ENCODE measurements at regions not wholly inside any gene's neighbourhood (a gene's known extent, or its start where the extent isn't known, plus 50 kb on each side); places are given as distances from the start of the nearest gene placed in this dataset.

- Histone ChIP-seq H3K4me1 (ENCODE audit: control insufficient read depth, insufficient read depth, low read length) (no peaks in the 10 kb centered on the region), H3K27me3 (ENCODE audit: control insufficient read depth, insufficient read depth, low read length) (no peaks in the 10 kb centered on the region), H3K36me3 (ENCODE audit: control insufficient read depth, insufficient read depth, low read length) (no peaks in the 10 kb centered on the region), H3K27ac (ENCODE audit: low read depth, low read length) (no peak overlapping the region), H3K9ac (ENCODE audit: low read length) (no peak overlapping the region), H3K4me3 (ENCODE audit: low read length) (no peak overlapping the region)
Measured at GRCh38 chr1:34694383-34694782, 60.5 kb upstream of the GJB5 start.

GRCh38 chr1:34695580-34695979 is 59.3 kb upstream of the GJB5 start:
- no peak overlapping the region for H3K4me3 ChIP-seq (ENCODE audit: low read length)
- H3K9ac ChIP-seq (ENCODE audit: low read length): no peak overlapping the region
- no peaks in the 10 kb centered on the region for H3K27me3 ChIP-seq (ENCODE audit: control insufficient read depth, insufficient read depth, low read length)
- no peaks in the 10 kb centered on the region for H3K4me1 ChIP-seq (ENCODE audit: control insufficient read depth, insufficient read depth, low read length)
- H3K27ac ChIP-seq (ENCODE audit: low read depth, low read length): no peak overlapping the region
- H3K36me3 ChIP-seq (ENCODE audit: control insufficient read depth, insufficient read depth, low read length): no peaks in the 10 kb centered on the region

- Histone ChIP-seq H3K4me1 (ENCODE audit: control insufficient read depth, insufficient read depth, low read length) (no peaks in the 10 kb centered on the region), H3K4me3 (ENCODE audit: low read length) (no peak overlapping the region), H3K36me3 (ENCODE audit: control insufficient read depth, insufficient read depth, low read length) (no peaks in the 10 kb centered on the region), H3K27me3 (ENCODE audit: control insufficient read depth, insufficient read depth, low read length) (no peaks in the 10 kb centered on the region), H3K9ac (ENCODE audit: low read length) (no peak overlapping the region), H3K27ac (ENCODE audit: low read depth, low read length) (no peak overlapping the region)
Measured at GRCh38 chr1:34696230-34696629, 58.6 kb upstream of the GJB5 start.

- Histone ChIP-seq H3K4me1 (ENCODE audit: control insufficient read depth, insufficient read depth, low read length) (no peaks in the 10 kb centered on the region), H3K9ac (ENCODE audit: low read length) (no peak overlapping the region), H3K27ac (ENCODE audit: low read depth, low read length) (no peak overlapping the region), H3K36me3 (ENCODE audit: control insufficient read depth, insufficient read depth, low read length) (no peaks in the 10 kb centered on the region), H3K4me3 (ENCODE audit: low read length) (no peak overlapping the region), H3K27me3 (ENCODE audit: control insufficient read depth, insufficient read depth, low read length) (no peaks in the 10 kb centered on the region)
Measured at GRCh38 chr1:34696981-34697380, 57.9 kb upstream of the GJB5 start.

GRCh38 chr1:34697818-34698217 is 57.0 kb upstream of the GJB5 start:
- Histone ChIP-seq H3K9ac (ENCODE audit: low read length) (no peak overlapping the region), H3K27me3 (ENCODE audit: control insufficient read depth, insufficient read depth, low read length) (no peaks in the 10 kb centered on the region), H3K4me3 (ENCODE audit: low read length) (no peak overlapping the region), H3K4me1 (ENCODE audit: control insufficient read depth, insufficient read depth, low read length) (no peaks in the 10 kb centered on the region), H3K27ac (ENCODE audit: low read depth, low read length) (no peak overlapping the region), H3K36me3 (ENCODE audit: control insufficient read depth, insufficient read depth, low read length) (no peaks in the 10 kb centered on the region)

- no peaks in the 10 kb centered on the region for H3K27me3 ChIP-seq (ENCODE audit: control insufficient read depth, insufficient read depth, low read length)
- H3K36me3 ChIP-seq (ENCODE audit: control insufficient read depth, insufficient read depth, low read length): no peaks in the 10 kb centered on the region
- no peak overlapping the region for H3K9ac ChIP-seq (ENCODE audit: low read length)
- H3K4me1 ChIP-seq (ENCODE audit: control insufficient read depth, insufficient read depth, low read length): no peaks in the 10 kb centered on the region
- no peak overlapping the region for H3K27ac ChIP-seq (ENCODE audit: low read depth, low read length)
- no peak overlapping the region for H3K4me3 ChIP-seq (ENCODE audit: low read length)
Measured at GRCh38 chr1:34701326-34702060, 53.4 kb upstream of the GJB5 start.

Data from rectal smooth muscle tissue (tissue), 1 donor.